ENCODE measurements at regions not wholly inside any gene's neighbourhood (a gene's known extent, or its start where the extent isn't known, plus 50 kb on each side); places are given as distances from the start of the nearest gene placed in this dataset.
"Not testable (repeated sequence)": the region's sequence is repeated elsewhere in the genome, so short reads cannot be mapped to it uniquely, and the experiment has no call there.

- TF ChIP-seq, protein P1, sequence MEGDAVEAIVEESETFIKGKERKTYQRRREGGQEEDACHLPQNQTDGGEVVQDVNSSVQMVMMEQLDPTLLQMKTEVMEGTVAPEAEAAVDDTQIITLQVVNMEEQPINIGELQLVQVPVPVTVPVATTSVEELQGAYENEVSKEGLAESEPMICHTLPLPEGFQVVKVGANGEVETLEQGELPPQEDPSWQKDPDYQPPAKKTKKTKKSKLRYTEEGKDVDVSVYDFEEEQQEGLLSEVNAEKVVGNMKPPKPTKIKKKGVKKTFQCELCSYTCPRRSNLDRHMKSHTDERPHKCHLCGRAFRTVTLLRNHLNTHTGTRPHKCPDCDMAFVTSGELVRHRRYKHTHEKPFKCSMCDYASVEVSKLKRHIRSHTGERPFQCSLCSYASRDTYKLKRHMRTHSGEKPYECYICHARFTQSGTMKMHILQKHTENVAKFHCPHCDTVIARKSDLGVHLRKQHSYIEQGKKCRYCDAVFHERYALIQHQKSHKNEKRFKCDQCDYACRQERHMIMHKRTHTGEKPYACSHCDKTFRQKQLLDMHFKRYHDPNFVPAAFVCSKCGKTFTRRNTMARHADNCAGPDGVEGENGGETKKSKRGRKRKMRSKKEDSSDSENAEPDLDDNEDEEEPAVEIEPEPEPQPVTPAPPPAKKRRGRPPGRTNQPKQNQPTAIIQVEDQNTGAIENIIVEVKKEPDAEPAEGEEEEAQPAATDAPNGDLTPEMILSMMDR (IDR thresholded peaks at IDR 0.05) = not testable (repeated sequence)
- not testable (repeated sequence) for TF ChIP-seq POLR2A (IDR thresholded peaks at IDR 0.05)
Observed at GRCh38 chr22:22193006-22193405, 51.6 kb upstream of the VPREB1 start.

Measured in testis (tissue), 2 donors.